ENCODE measurements at regions not wholly inside any gene's neighbourhood (a gene's known extent, or its start where the extent isn't known, plus 50 kb on each side); places are given as distances from the start of the nearest gene placed in this dataset.

- no peaks in the 10 kb centered on the region for H3K79me2 ChIP-seq (ENCODE audit: low read length)
- H3K27me3 ChIP-seq (ENCODE audit: low read depth, low read length) = no peaks in the 10 kb centered on the region
- no peak overlapping the region for H3K27ac ChIP-seq (ENCODE audit: low read length)
- no peak overlapping the region for H3K4me2 ChIP-seq (ENCODE audit: low read length)
- H3K4me1 ChIP-seq (ENCODE audit: low read length) = peaks cover 15% of the 10 kb centered on the region
- no peaks in the 10 kb centered on the region for H3K36me3 ChIP-seq (replicated peaks; ENCODE audit: low read depth, low read length)
- no peak for TF ChIP-seq EZH2phosphoT487 (IDR thresholded peaks at IDR 0.05; ENCODE audit: low read depth)
- TF ChIP-seq CTCF (IDR thresholded peaks at IDR 0.05; ENCODE audit: low read depth, low read length) = no peak
- H3K9me3 ChIP-seq (ENCODE audit: insufficient read depth, low read length) = no peaks in the 10 kb centered on the region
- H2AFZ ChIP-seq (ENCODE audit: low read depth, low read length) = no peak overlapping the region
- no peak overlapping the region for H3K4me3 ChIP-seq (ENCODE audit: low read length)
- H3K9ac ChIP-seq (ENCODE audit: low read length) = no peak overlapping the region
- no peaks in the 10 kb centered on the region for H4K20me1 ChIP-seq (ENCODE audit: insufficient read depth, low read length)
Observed at GRCh38 chr2:10221976-10222870, 80.5 kb upstream of the HPCAL1 start.

GRCh38 chr2:10223471-10223870 lies 79.2 kb upstream of the HPCAL1 start:
- Histone ChIP-seq H3K4me3 (ENCODE audit: low read length) (no peak overlapping the region), H3K4me1 (ENCODE audit: low read length) (peaks cover 15% of the 10 kb centered on the region), H3K4me2 (ENCODE audit: low read length) (no peak overlapping the region), H3K9ac (ENCODE audit: low read length) (no peak overlapping the region), H3K36me3 (replicated peaks; ENCODE audit: low read depth, low read length) (no peaks in the 10 kb centered on the region), H3K79me2 (ENCODE audit: low read length) (no peaks in the 10 kb centered on the region), H3K27ac (ENCODE audit: low read length) (no peak overlapping the region), H3K9me3 (ENCODE audit: insufficient read depth, low read length) (no peaks in the 10 kb centered on the region), H3K27me3 (ENCODE audit: low read depth, low read length) (no peaks in the 10 kb centered on the region; the same call in 1 of the 2 replicates), H4K20me1 (ENCODE audit: insufficient read depth, low read length) (no peaks in the 10 kb centered on the region), H2AFZ (ENCODE audit: low read depth, low read length) (no peak overlapping the region)
- no peak for TF ChIP-seq CTCF (IDR thresholded peaks at IDR 0.05; ENCODE audit: low read depth, low read length)
- no peak for TF ChIP-seq EZH2phosphoT487 (IDR thresholded peaks at IDR 0.05; ENCODE audit: low read depth)

- no peaks in the 10 kb centered on the region for H3K36me3 ChIP-seq (replicated peaks; ENCODE audit: low read depth, low read length)
- peaks cover 15% of the 10 kb centered on the region for H3K4me1 ChIP-seq (ENCODE audit: low read length)
- no peak for TF ChIP-seq EZH2phosphoT487 (IDR thresholded peaks at IDR 0.05; ENCODE audit: low read depth)
- TF ChIP-seq CTCF (IDR thresholded peaks at IDR 0.05; ENCODE audit: low read depth, low read length) = no peak
- H3K27me3 ChIP-seq (ENCODE audit: low read depth, low read length) = no peaks in the 10 kb centered on the region; the same call in 1 of the 2 replicates
- H4K20me1 ChIP-seq (ENCODE audit: insufficient read depth, low read length) = no peaks in the 10 kb centered on the region
- H3K27ac ChIP-seq (ENCODE audit: low read length) = no peak overlapping the region
- no peaks in the 10 kb centered on the region for H3K79me2 ChIP-seq (ENCODE audit: low read length)
- no peak overlapping the region for H3K4me2 ChIP-seq (ENCODE audit: low read length)
- H3K4me3 ChIP-seq (ENCODE audit: low read length) = no peak overlapping the region
- no peaks in the 10 kb centered on the region for H3K9me3 ChIP-seq (ENCODE audit: insufficient read depth, low read length)
- no peak overlapping the region for H3K9ac ChIP-seq (ENCODE audit: low read length)
- H2AFZ ChIP-seq (ENCODE audit: low read depth, low read length) = no peak overlapping the region
Observed at GRCh38 chr2:10223932-10224720, 78.6 kb upstream of the HPCAL1 start.

- H3K27ac ChIP-seq (ENCODE audit: low read length) = no peak overlapping the region
- H3K4me1 ChIP-seq (ENCODE audit: low read length) = peaks cover 15% of the 10 kb centered on the region
- H3K27me3 ChIP-seq (ENCODE audit: low read depth, low read length) = no peaks in the 10 kb centered on the region; the same call in 1 of the 2 replicates
- no peaks in the 10 kb centered on the region for H3K79me2 ChIP-seq (ENCODE audit: low read length)
- no peaks in the 10 kb centered on the region for H3K9me3 ChIP-seq (ENCODE audit: insufficient read depth, low read length)
- no peak overlapping the region for H3K9ac ChIP-seq (ENCODE audit: low read length)
- H2AFZ ChIP-seq (ENCODE audit: low read depth, low read length) = no peak overlapping the region
- TF ChIP-seq CTCF (IDR thresholded peaks at IDR 0.05; ENCODE audit: low read depth, low read length) (no peak), EZH2phosphoT487 (IDR thresholded peaks at IDR 0.05; ENCODE audit: low read depth) (no peak)
- H3K4me2 ChIP-seq (ENCODE audit: low read length) = no peak overlapping the region
- no peaks in the 10 kb centered on the region for H3K36me3 ChIP-seq (replicated peaks; ENCODE audit: low read depth, low read length)
- no peaks in the 10 kb centered on the region for H4K20me1 ChIP-seq (ENCODE audit: insufficient read depth, low read length)
- no peak overlapping the region for H3K4me3 ChIP-seq (ENCODE audit: low read length)
Observed at GRCh38 chr2:10224734-10225133, 78.0 kb upstream of the HPCAL1 start.

All from OCI-LY3 (cell line).